IPS-18c (cell line): ENCODE measurements at regions not wholly inside any gene's neighbourhood (a gene's known extent, or its start where the extent isn't known, plus 50 kb on each side); places are given as distances from the start of the nearest gene placed in this dataset.
"Not testable (repeated sequence)": the region's sequence is repeated elsewhere in the genome, so short reads cannot be mapped to it uniquely, and the experiment has no call there.

Experiments
- H3K4me3 ChIP-seq: 2 replicates; pipeline ENCODE4 v1.7.0; 2013; ENCODE audit warnings: low read depth, mild to moderate bottlenecking, low read length, moderate library complexity; ENCODE audit not compliant: insufficient read depth
- H3K9me3 ChIP-seq: one replicate; pipeline ENCODE4 v1.6.1; 2013; ENCODE audit warnings: mild to moderate bottlenecking, low read length, moderate library complexity; ENCODE audit not compliant: control insufficient read depth, insufficient read depth

GRCh38 chr21:28704746-28705145 is 287.9 kb downstream of the LTN1 start:
- Histone ChIP-seq H3K4me3 (no peak overlapping the region), H3K9me3 (peaks cover 3% of the 10 kb centered on the region)

DNA sequence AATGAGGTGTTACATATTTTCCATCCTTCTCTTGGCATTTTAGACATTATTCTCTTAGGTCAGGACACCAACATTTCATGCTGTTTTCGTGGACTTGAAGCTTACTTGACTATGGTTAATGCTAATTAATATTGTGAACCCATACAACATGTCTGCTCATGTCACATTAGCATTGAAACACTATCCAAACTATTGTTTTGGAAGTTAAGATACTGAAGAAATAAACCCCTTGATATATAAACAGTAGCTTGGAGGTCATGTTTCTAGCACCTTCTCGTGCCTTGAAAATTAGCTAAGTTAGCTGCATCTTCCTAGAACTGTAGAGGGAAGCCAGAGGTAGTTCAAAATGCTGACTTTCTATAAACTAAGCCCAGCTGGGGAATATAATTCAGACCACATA is 288.8 kb downstream of the LTN1 start:
- no peak overlapping the region for H3K4me3 ChIP-seq
- peaks cover 2% of the 10 kb centered on the region for H3K9me3 ChIP-seq

DNA sequence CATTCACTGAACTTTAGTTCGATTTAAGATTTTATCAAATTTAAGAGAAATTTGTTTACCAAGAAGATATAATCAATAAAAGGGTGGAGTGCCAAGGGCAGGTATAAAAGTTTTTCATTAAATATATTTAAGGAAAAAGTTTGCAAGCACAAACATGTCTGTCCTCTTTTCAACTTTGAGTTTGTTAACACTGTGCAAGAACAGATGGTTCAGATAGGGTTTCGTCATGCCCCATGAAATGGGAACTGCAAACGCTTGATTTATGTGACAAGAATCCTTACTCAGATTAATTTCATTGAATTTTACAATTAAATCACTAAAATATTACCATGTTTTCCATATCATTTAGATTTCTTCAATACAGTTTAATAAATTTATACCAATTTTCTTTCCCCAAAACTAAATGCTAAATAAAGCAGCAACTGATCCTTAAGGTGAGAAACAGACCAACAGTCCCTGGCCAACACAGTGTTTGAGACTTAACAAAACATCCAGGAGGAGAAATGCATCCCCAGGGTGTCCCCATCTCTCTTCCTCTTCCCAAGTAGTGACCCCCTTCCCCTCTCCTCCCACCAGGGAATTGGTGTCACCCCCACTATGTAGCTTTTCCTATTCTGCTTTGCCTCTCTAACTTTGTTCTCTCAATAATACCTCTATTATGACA is 292.9 kb downstream of the LTN1 start:
- peaks cover 2% of the 10 kb centered on the region for H3K9me3 ChIP-seq

GRCh38 chr21:28699186-28699585 is 293.5 kb downstream of the LTN1 start:
- no peak overlapping the region for H3K4me3 ChIP-seq
- peaks cover 2% of the 10 kb centered on the region for H3K9me3 ChIP-seq

More for the DNA sequence above, 292.9 kb downstream of the LTN1 start:
- H3K4me3 ChIP-seq = no peak overlapping the region

GRCh38 chr21:28696844-28697410 is 295.8 kb downstream of the LTN1 start:
- Histone ChIP-seq H3K4me3 (no peak overlapping the region), H3K9me3 (no peaks in the 10 kb centered on the region)

DNA sequence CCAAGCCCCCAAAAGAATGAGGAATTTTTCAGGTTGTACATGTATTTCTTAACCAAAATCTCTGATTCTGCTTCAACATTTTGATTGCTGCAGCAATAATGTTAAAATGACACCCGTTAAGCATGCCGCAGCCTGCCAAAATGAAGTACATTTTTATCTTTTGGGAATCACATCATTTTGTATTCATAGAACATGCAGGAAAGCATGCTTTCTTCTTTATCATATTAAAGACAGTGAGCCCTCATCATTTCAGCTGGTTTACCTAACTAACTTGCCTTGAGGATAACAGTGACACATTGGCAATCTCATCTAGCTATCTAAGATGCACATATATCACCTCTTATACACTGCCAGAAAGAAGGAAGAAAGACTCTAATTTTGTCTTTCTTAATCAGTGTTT is 299.2 kb downstream of the LTN1 start:
- no peak overlapping the region for H3K4me3 ChIP-seq
- H3K9me3 ChIP-seq = no peaks in the 10 kb centered on the region

DNA sequence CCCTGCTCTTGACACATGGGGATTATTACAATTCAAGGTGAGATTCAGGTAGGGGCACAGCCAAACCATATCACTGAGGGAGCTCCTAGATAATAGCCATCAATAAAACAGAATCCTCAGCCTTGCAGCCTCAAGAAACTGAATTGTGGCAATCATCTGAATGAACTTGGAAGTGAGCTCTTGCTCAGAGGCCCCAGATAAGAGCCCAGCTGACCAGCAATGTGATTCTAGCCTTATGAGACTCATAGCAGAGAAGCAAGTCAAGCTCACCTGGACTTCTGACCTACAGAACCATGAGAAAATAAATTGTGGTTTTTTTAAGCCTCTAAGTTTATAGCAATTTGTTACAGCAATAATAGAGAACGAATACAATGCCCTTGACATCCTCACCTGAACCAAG is 302.5 kb downstream of the LTN1 start:
- Histone ChIP-seq H3K9me3 (no peaks in the 10 kb centered on the region), H3K4me3 (no peak overlapping the region)

DNA sequence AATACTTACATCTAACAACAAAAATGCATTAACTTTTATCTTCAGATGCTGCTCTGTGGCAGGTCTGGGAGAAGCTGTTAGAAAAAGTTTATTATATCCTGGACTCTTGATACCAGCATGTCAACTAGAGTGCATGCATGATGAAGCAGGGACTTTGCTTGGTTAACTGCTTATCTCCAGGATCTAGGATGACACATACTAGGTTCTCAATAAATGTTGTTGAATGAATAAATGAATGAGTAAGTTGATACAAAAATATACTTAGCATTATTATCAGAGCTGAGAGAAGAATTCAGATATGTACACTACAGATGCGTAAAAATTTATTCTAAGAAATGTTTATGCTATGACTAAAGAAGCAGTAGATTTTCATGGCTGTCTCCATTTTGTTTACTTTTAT is 304.3 kb downstream of the LTN1 start:
- H3K4me3 ChIP-seq = no peak overlapping the region

DNA sequence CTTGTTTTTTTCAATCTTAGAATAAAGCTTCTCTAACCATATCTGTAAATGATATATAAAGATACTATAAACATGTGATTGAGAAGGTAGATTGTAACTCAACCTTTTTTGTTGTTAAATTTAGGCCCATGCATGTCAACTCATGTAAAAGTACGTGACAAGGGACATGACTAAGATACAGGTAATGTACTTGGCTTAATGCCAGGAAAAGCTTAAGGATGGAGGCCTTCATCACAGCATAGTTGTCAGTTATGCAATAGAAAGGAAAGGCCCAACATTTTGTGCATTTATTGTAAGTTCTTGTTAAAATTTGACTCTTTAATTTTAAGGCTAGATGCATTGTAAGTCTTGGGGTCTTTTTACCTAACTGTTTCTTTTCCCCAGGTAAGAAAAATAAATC is 305.1 kb downstream of the LTN1 start:
- H3K9me3 ChIP-seq = no peaks in the 10 kb centered on the region
- no peak overlapping the region for H3K4me3 ChIP-seq

More for the DNA sequence above, 304.3 kb downstream of the LTN1 start:
- H3K9me3 ChIP-seq = no peaks in the 10 kb centered on the region

DNA sequence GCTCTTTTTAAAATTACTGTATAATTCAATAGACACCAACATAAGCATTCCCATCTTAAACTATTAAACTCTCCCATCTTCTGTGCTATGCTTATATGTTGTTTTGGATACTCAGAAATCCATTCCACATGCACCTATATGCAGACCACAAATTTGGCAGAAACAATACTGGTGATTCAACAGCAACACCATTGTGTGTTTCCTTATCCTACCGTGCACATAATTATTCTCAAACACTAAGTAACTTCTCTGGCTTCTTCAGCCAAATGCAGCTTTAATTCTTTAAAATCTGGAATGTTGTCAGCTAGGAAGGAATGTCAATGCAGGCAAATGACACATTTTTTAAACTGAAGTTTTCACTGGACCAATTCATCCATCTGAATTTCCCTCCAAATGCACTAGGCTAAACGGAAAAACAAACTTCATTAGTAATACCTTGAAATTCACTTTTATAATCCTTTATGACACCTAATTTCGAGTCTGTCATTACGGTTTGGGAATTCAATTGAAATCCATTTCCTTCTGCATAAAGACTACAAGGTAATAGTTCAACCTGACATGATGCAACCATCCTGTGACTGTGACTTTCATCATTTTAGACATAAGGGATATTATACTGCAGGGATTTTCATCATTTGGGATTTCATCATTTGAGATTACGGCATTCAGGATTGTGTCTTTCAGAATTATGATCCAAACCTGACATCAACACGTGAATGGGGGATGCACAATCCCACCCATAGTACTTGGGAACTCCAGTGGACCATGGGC is 308.5 kb downstream of the LTN1 start:
- Histone ChIP-seq H3K9me3 (no peaks in the 10 kb centered on the region), H3K4me3 (no peak overlapping the region)

DNA sequence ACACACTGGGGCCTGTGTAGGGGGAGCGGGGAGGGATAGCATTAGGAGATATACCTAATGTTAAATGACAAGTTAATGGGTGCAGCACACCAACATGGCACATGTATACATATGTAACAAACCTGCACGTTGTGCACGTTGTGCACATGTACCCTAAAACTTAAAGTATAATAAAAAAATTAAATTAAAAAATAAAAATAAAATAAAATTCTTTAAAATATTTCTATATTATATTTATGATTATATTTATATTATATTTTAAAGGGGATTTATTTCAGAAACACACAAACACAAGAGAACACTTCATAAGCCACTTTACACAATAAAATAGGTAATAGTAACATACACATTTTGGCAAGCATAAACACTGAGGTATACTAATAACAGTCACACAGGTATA is 309.8 kb downstream of the LTN1 start:
- H3K9me3 ChIP-seq, H3K4me3 ChIP-seq: not testable (repeated sequence)

DNA sequence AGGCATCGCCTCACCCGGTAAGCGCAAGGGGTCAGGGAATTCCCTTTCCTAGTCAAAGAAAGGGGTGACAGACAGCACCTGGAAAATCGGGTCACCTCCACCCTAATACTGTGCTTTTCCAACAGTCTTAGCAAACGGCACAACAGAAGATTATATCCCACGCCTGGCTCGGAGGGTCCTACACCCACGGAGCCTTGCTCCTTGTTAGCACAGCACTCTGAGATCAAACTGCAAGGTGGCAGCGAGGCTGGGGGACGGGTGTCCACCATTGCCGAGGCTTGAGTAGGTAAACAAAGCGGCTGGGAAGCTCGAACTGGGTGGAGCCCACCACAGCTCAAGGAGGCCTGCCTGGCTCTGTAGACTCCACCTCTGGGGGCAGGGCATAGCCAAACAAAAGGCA is 315.6 kb downstream of the LTN1 start:
- H3K9me3 ChIP-seq, H3K4me3 ChIP-seq: not testable (repeated sequence)

DNA sequence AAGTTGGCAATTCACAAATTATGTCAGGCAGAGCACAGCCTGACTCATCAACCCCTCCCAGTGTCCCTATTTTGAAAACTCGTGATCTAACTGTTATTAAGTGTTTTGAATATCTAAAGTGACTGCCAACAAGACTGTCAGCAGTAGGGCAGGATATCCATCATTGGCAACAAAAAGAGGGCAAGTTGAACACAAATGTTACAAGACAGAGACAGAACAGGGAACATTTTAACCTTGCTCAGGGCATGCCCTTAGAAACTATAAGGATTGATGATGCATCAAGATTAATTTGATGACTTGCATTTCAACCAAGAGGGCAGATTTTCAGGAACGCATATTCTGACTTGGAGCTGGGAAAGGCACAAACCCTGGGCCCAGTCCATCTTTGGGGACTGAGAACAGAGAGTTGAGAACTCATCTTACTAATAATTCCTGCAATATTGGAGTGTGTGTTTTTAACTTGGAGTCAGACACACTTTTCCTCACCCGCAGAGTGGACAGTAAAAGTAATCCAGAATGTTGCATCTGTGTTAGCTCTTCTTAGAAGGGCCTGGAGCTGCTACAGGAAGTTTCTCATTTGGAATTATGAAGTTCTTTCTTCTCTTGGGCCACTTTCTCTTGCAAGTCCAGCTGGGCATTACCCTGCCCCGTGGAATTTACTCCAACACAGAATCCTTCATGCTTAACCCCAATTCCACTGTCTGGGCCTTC is 317.2 kb downstream of the LTN1 start:
- H3K4me3 ChIP-seq = no peak overlapping the region
- no peaks in the 10 kb centered on the region for H3K9me3 ChIP-seq

GRCh38 chr21:28674763-28675162 is 317.9 kb downstream of the LTN1 start:
- no peak overlapping the region for H3K4me3 ChIP-seq
- H3K9me3 ChIP-seq = no peaks in the 10 kb centered on the region

DNA sequence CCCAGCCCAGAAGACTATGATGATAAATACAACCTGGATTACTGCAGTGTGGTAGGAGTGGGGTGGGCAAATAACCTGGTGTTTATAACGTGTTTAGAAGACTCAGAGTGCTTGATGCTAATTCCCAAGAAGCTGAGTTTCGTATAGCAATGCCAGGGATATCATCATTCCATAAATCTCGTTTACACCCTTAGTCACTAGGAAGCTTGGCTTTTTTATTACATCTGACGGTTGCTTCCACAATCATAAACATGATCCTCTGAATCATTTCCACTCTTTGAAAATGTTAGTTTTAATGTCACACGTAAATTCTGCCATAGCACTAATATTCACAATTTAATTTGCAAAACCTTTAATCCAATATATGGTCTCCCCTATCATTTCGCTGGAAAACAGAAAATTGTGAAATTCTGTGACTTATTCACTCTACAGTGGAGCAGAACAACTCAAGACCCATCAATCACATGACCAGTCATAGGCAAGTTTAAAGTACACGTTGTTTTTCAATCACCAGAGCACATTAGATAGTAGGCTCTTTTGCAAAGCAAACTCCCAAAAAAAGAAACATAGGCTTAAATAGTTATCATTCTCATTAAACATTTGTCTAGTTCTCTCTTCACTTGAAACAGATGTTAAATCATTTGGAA is 321.0 kb downstream of the LTN1 start:
- Histone ChIP-seq H3K4me3 (no peak overlapping the region), H3K9me3 (no peaks in the 10 kb centered on the region)

GRCh38 chr21:28669971-28670653 is 322.6 kb downstream of the LTN1 start:
- Histone ChIP-seq H3K9me3 (no peaks in the 10 kb centered on the region), H3K4me3 (no peak overlapping the region)

- Histone ChIP-seq H3K4me3 (no peak overlapping the region), H3K9me3 (no peaks in the 10 kb centered on the region)
These were observed 323.4 kb downstream of the LTN1 start for GRCh38 chr21:28669321-28669720.
